ENCODE measurements at regions not wholly inside any gene's neighbourhood (a gene's known extent, or its start where the extent isn't known, plus 50 kb on each side); places are given as distances from the start of the nearest gene placed in this dataset.

DNA sequence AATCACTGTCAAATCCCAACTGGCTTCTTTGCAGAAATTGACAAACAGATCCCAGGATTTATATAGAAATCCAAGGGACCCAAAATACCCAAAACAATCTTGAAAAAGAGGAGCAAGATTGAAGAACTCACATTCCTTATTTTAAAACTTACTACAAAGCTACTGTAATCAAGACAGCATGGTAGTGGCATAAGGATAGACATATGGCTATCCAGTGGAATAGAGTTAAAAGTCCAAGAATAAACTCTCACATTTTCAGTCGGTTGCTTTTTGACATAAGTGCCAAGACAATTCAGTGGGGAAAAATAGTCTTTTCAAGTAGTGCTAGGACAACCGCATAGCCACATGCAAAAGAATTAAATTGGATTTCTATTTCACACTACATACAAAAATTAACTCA lies 81.0 kb upstream of the HOXC13 start:
- H3K27me3 ChIP-seq (replicated peaks; ENCODE audit: control insufficient read depth, insufficient read depth, low read length) = no peaks in the 10 kb centered on the region
- Mint-ChIP-seq H3K27me3 (ENCODE audit: insufficient read depth, unreplicated experiment) (no peaks in the 10 kb centered on the region), H3K4me3 (ENCODE audit: unreplicated experiment) (no peak overlapping the region), H3K4me1 (ENCODE audit: low read depth, unreplicated experiment) (no peaks in the 10 kb centered on the region), H3K27ac (ENCODE audit: unreplicated experiment) (no peak overlapping the region), H3K9me3 (ENCODE audit: unreplicated experiment) (no peaks in the 10 kb centered on the region), H3K36me3 (ENCODE audit: insufficient read depth, unreplicated experiment) (no peaks in the 10 kb centered on the region)
- H3K4me3 ChIP-seq (ENCODE audit: low read depth, low read length) = no peak overlapping the region
- intact Hi-C loops (cut with micrococcal nuclease; ENCODE audit: unreplicated experiment) = no loop called here
- BruUV-seq (replicated peaks) = no TSS peak
- no peak for DNase-seq
- no peaks in the 10 kb centered on the region; the same call in 1 of the 2 replicates for H3K4me1 ChIP-seq
- POLR2A ChIA-PET = no interaction called here
- CTCF ChIA-PET = no interaction called here
- no peaks in the 10 kb centered on the region for H3K36me3 ChIP-seq (ENCODE audit: control insufficient read depth, insufficient read depth, low read length)
- no peaks in the 10 kb centered on the region for H3K9me3 ChIP-seq
- TF ChIP-seq CTCF (IDR thresholded peaks at IDR 0.05; ENCODE audit: insufficient read depth in 1 of 2, low read depth in 1 of 2, low read length in 1 of 2, severe bottlenecking in 1 of 2, unreplicated experiment in 1 of 2) = no peak

DNA sequence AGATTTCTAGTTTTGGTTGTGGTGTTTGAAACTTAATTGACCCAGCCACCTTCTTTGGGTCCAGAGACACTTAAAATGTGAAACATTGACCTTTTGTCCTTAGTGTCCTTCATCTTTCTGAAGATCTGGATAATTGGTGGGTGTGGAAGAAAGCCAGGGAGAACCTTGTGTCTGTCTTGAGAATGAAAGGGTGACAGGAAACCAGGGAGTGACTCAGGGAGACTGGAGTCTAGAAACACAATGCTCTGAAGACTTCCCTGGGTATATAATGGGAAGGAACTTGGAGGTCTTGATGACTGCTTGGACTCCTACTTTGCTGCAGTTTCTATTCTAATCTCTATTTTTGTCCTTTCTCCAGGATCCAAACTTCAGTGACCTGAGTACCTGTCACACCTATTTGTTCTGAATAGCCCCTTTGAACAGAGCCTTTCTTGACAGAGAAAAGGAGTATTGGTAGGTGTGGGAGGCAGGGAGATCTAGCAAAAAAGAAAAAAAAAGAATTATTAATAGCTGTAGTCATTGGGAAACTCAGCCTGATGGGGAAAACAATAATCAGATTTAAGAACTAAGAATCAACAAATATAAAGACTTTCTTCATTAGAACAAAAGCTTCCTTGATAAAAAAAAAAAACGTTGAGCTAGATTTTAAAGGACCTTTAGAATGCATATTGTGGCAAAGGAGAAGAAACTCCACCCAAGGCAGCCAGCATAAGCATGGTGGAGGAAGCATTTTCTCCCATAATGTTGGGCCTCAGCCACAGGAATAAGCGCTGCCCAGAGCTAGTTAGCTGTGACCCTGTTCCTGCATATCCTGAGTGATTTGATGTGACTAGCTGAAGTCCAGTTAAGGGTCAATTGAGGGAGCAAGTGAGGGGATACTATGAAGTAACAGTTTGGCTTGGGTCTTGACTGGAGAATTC lies 77.9 kb upstream of the HOXC13 start:
- H3K27me3 Mint-ChIP-seq (ENCODE audit: insufficient read depth, unreplicated experiment) = no peaks in the 10 kb centered on the region
- intact Hi-C loops (cut with micrococcal nuclease; ENCODE audit: unreplicated experiment) = no loop called here
- no peaks in the 10 kb centered on the region for H3K9me3 Mint-ChIP-seq (ENCODE audit: unreplicated experiment)
- TF ChIP-seq CTCF (IDR thresholded peaks at IDR 0.05; ENCODE audit: insufficient read depth in 1 of 2, low read depth in 1 of 2, low read length in 1 of 2, severe bottlenecking in 1 of 2, unreplicated experiment in 1 of 2) = no peak
- ChIA-PET POLR2A (no interaction called here), CTCF (no interaction called here)
- Histone ChIP-seq H3K9me3 (no peaks in the 10 kb centered on the region), H3K4me1 (no peaks in the 10 kb centered on the region; the same call in 1 of the 2 replicates), H3K36me3 (ENCODE audit: control insufficient read depth, insufficient read depth, low read length) (no peaks in the 10 kb centered on the region), H3K27me3 (replicated peaks; ENCODE audit: control insufficient read depth, insufficient read depth, low read length) (no peaks in the 10 kb centered on the region), H3K4me3 (ENCODE audit: low read depth, low read length) (no peak overlapping the region)
- DNase-seq = no peak
- H3K36me3 Mint-ChIP-seq (ENCODE audit: insufficient read depth, unreplicated experiment) = no peaks in the 10 kb centered on the region
- H3K4me3 Mint-ChIP-seq (ENCODE audit: unreplicated experiment) = no peak overlapping the region
- BruUV-seq (replicated peaks) = no TSS peak
- no peaks in the 10 kb centered on the region for H3K4me1 Mint-ChIP-seq (ENCODE audit: low read depth, unreplicated experiment)
- H3K27ac Mint-ChIP-seq (ENCODE audit: unreplicated experiment) = no peak overlapping the region

GRCh38 chr12:53862206-53862605 lies 76.4 kb upstream of the HOXC13 start:
- Histone ChIP-seq H3K4me1 (peaks cover 3% of the 10 kb centered on the region; the same call in 1 of the 2 replicates), H3K9me3 (no peaks in the 10 kb centered on the region), H3K36me3 (ENCODE audit: control insufficient read depth, insufficient read depth, low read length) (no peaks in the 10 kb centered on the region), H3K27me3 (replicated peaks; ENCODE audit: control insufficient read depth, insufficient read depth, low read length) (no peaks in the 10 kb centered on the region), H3K4me3 (ENCODE audit: low read depth, low read length) (no peak overlapping the region)
- no TSS peak for BruUV-seq (replicated peaks)
- no peaks in the 10 kb centered on the region for H3K9me3 Mint-ChIP-seq (ENCODE audit: unreplicated experiment)
- H3K4me3 Mint-ChIP-seq (ENCODE audit: unreplicated experiment) = no peak overlapping the region
- TF ChIP-seq CTCF (IDR thresholded peaks at IDR 0.05; ENCODE audit: insufficient read depth in 1 of 2, low read depth in 1 of 2, low read length in 1 of 2, severe bottlenecking in 1 of 2, unreplicated experiment in 1 of 2) = no peak
- no peaks in the 10 kb centered on the region for H3K27me3 Mint-ChIP-seq (ENCODE audit: insufficient read depth, unreplicated experiment)
- ChIA-PET CTCF (interaction anchor here (1.3 kb wide), 1 partner anchor 123 kb away, joined by 3 read pairs; the partner anchor contains the start of gene HOXC10), POLR2A (no interaction called here)
- H3K36me3 Mint-ChIP-seq (ENCODE audit: insufficient read depth, unreplicated experiment) = no peaks in the 10 kb centered on the region
- no peak overlapping the region for H3K27ac Mint-ChIP-seq (ENCODE audit: unreplicated experiment)
- no peak for DNase-seq
- no peaks in the 10 kb centered on the region for H3K4me1 Mint-ChIP-seq (ENCODE audit: low read depth, unreplicated experiment)
- intact Hi-C loops (cut with micrococcal nuclease; ENCODE audit: unreplicated experiment) = no loop called here
